ENCODE measurements at regions not wholly inside any gene's neighbourhood (a gene's known extent, or its start where the extent isn't known, plus 50 kb on each side); places are given as distances from the start of the nearest gene placed in this dataset.
"Not testable (repeated sequence)": the region's sequence is repeated elsewhere in the genome, so short reads cannot be mapped to it uniquely, and the experiment has no call there.

- not testable (repeated sequence) for TF ChIP-seq POLR2A (IDR thresholded peaks at IDR 0.05); CTCF (IDR thresholded peaks at IDR 0.05 in 4 of 5, conservative IDR thresholded peaks at IDR 0.05 in 1 of 5)
Measured at GRCh38 chr11:3445535-3445934, 66.6 kb upstream of the ZNF195 start.

Measured in gastrocnemius medialis (tissue), 4 donors.